NCI-H345 treated with DMSO at 0.1 percent for 48 hours (cell line): ENCODE measurements at regions not wholly inside any gene's neighbourhood (a gene's known extent, or its start where the extent isn't known, plus 50 kb on each side); places are given as distances from the start of the nearest gene placed in this dataset.

Experiments used
- DNase-seq: peaks from one replicate; lab custom pipeline; 2025; ENCODE audit not compliant: unreplicated experiment; lab: John Stamatoyannopoulos, UW

DNA sequence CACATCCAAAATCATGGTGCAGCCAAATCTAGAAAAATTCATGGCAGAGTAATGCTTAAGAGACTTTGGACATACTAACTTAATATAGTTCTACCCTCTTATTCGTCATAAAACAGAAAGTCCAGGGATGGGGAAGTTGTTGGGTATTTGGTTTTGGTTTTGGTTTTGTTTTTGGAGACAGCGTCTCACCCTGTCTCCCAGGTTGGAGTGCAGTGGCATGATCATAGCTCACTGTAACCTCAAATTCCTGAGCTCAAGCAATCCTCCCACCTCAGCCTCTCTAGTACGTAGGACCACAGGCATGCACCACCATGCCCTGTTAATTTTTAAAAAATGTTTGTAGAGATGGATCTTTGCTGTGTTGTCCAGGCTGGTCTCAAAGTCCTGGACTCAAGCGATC lies 271.8 kb upstream of the TENM3 start:
- no peak for DNase-seq

- DNase-seq, result no peak
Measured at GRCh38 chr4:181971973-181972372, 271.2 kb upstream of the TENM3 start.

DNA sequence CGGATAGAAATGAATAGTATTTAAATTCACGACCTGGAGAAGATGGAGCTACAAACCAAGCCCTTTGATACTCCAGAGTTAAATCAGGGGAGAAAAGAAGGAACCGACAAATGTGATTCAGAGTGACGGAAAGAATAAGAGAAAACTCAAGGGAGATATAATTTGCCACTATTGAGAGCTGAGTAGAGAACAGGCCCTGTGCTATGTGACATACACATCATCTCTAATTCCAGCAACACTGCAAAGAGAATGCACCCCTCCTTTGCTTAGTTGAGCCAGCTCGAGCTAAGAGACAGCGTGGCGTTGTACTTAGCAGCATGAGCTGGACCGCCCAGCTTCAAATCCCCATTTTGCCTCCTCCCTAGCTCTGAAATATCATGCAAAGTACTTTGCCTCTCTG lies 266.4 kb upstream of the TENM3 start:
- DNase-seq, result no peak

GRCh38 chr4:181982437-181982836 lies 260.8 kb upstream of the TENM3 start:
- no peak for DNase-seq

DNA sequence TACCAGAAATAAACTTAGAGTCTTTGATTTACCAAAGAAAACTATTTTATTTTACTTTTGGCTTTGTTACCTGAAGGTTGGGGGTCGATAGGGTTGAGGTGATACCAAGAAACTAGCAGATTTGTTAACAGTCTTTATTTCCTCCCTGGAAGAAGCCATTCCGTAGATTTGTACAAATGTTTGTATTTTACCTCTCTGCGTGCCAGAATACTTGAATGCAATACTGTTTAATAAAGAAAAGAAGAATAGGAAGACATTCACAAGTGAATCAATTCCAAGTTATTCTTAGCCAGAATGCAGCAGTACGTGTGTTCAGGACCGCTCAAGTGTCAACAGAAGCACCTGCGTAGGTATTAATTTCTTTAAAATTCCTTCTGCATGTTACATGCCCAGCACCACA lies 260.3 kb upstream of the TENM3 start:
- DNase-seq, result no peak

DNA sequence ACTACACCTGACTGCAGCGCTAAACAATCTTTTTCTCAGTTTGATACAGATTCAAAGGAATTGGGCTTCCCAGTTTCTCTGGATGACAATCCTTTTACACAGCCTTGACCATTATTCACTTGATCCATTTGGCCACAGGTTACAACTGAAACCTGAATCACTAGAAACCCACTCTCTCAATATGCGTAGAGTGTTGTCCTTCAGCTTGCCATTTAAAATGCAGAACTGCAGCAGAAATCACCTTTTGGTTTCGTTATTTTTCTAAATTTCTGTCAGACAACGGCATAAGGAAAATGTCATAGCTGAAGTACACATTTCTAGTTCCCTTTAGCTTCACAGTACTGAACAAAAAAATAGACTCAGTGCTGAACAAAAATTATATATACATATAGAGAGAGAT lies 255.8 kb upstream of the TENM3 start:
- DNase-seq, result no peak

- DNase-seq, result no peak
Measured at GRCh38 chr4:181989071-181989470, 254.1 kb upstream of the TENM3 start.

DNA sequence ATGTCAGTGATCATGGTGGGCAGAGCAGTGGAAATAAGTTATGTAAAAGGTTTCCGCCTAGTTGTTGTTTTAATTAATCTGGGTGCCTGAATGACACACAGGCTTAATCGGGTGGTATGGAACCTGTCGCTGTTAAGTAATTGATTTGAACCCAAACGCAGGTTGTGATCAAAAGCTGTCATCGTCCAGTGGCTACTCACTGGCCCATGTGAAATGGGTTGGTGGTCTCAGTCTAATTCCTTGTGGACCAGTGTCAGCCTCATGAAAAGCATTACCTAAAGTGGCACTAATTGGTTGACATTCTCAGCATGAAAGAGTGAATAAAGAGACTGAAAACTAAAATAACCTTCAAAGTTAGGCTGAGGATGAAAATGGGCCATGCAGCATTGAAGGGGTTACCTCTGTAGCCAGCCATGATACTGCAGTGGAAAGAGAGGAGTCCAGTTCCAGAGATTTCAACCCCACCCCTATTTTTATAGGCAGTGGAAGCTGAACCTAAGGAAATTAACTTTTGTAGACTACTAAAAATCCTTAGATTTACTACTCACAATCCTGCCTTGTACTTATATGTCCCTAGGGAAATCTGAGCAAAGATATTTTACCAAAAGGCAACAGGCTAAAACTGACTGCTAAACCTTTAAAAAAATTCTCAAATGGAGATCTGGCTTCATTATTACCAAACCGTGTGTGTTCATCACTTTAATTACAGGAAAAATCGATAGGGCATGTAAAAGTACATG lies 251.7 kb upstream of the TENM3 start:
- no peak for DNase-seq

DNA sequence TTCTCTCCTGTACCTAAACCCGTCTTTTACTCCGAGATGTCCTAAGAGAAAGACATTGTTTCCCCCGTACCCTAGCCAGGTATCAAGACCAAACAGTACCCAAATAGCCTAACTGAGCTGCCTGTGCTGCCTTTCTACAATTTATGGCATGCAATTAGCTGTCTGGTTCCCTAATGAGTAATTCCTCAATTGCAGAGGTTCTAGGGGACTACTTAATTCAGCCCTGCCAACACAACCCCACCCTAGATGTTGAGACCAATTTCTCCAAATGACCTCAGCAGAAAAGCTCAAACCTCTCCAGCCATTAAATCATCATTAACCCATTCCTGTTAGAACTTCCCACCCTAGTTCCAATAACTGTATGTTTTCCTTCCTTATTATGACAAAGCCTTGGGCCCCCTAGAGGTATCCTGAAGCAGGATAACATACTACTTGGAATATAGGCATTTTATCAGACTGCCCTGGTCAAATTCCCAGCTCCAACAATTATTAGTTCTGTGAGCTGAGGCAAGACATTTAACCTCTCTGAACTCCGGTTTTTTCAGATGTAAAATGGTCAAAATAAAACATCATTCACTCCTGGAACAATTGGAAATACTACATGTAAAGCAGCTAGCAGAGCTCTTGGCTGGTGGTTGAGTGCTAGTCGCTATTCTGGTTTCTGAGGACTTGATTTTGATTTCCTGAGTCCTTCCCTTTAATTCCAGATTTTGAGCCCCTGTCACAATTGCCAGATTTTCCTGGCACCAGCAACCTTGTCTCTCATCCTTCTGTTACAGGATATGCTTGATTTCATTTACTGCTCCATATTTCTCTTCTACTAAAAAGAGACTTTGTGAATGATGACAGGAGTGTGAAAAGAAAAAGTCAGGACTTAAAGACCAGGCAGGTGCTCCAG lies 244.6 kb upstream of the TENM3 start:
- DNase-seq, result no peak

DNA sequence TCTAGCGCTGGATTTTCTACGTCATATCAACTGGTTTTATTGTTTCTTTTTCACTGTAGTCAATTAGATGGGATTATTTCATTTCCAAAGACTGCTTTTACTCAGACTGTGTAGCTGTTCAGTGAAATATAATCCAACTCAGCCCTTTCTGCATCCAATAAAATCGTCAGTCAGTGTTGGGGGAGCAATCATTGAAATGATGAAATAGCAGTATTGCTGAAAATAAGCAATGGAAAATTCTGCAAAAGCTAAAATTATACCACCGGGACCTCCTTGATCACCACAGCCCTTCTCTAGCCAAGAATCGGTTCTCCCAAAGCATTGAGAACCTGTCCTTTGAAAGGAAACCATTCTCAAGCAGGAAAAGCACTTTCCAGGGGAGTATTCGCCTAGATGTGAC lies 243.1 kb upstream of the TENM3 start:
- no peak for DNase-seq

DNA sequence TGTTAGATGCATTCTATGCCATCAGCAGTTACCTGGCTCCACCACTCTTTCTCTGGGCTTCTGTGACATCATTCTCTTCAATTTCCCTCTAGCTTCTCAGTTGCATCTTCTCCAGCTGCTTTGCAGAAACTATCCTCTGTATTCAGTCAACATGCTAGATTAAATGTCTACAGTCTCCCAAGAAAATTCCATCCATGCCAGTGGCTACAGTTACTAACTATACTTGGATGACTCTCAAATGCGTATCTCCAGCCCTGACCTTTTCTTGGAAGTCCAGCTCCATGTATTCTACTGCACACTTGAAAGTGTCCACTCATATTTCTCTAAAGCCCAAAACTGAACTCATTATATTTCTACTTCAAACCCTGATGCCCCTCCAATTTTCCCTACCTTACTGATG lies 232.3 kb upstream of the TENM3 start:
- no peak for DNase-seq

- DNase-seq, result no peak
Measured at GRCh38 chr4:182014164-182014563, 229.0 kb upstream of the TENM3 start.

DNA sequence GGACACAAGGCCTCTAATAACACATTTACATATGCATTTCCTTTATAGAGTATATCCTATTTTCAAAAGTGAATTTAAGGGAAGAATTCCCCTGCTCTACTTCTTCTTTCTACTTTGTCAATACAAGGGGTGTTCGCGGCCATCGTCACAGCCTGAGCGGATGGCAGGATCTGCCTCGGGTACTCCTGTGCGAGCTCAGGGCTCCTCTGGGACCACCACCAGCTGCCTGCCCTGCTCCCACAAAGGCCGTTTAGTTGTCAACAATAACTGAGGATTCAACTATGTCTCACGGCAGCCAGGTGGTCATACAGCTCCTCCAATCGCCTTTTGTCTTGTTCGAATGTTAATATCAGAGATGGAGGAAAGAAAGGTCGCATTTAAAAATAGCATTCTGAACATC lies 228.2 kb upstream of the TENM3 start:
- DNase-seq, result no peak

DNA sequence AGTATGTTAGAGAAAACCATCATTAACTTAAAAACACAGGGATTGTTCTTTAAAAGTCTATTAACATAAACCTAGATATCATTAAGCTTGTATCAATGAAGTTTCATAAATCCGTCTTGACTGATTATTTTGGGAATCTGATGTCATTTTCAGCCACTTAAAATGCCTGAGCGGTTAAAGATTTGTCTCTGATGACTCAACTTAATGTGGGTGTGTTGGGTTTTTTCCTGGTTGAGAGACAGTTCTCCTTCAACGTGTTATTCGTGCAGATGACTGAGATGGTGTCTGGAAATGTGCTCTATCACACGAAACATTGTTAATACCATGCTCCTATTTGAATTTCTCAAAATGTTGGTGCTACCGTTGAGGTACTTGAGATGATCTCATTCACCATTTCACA lies 227.3 kb upstream of the TENM3 start:
- DNase-seq, result no peak

DNA sequence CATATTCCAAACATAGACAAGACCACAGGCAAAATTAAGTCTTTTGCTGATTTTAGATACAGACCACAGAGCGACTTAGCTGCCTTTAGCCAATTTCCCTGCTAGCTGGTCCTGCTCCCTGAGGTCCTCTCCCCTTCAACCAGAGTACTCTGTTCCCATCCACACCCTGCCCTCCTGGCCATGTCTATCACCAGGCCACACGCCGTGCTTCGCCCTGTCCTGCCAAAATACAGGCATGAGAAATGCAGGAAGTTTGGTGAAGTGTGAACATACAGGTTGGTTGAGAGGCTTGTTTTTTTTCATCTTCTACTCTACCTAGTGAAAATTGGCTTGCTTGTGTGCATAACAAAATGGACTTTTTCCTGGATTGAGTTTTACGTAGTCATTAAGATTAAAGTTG lies 226.2 kb upstream of the TENM3 start:
- no peak for DNase-seq

- no peak for DNase-seq
Measured at GRCh38 chr4:182018691-182019090, 224.5 kb upstream of the TENM3 start.

DNA sequence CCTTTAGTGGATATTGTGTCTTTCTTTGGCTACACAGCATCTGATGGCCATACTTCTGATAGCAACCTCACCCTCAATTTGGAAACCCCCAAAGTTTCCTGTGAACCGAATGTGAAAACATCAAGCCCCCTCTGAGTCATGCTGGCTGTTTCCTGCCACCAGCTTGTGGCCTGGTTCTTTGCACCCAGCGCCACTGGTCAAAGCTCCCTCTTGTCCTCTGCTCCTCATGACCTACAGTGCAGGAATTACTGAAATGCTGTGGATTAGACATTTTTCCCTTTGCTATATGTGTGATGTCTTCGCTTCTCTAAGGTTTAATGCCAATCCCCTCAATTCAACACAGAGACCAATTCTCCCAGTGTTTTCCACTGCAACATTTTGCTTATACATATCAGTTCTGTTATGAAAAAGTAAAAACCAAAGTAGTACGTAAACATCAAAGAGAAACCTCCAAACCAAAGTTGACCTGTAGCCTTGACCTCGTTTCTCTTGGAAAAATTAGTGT lies 224.0 kb upstream of the TENM3 start:
- DNase-seq, result no peak

- no peak for DNase-seq
Measured at GRCh38 chr4:182022909-182023308, 220.3 kb upstream of the TENM3 start.

- DNase-seq, result no peak
Measured at GRCh38 chr4:182023469-182023868, 219.7 kb upstream of the TENM3 start.

DNA sequence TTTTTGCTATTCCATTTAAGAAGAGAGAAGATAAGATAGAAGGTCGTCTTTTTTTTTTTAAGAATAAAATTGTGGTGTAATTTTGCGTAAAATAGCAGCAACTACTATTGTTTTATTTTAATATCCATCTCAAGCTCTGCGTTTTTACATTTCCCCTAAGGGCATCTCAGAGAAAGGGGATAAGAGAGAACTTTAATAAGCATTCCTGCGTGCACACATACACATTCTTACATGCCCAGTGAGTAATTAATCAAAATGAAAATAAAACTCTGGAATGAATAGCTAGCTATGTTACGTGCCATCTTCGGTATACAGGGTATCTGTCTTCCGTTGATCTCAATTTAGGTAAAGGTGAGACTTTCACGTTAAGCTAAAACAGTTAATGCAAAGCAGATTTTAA lies 200.3 kb upstream of the TENM3 start:
- no peak for DNase-seq

DNA sequence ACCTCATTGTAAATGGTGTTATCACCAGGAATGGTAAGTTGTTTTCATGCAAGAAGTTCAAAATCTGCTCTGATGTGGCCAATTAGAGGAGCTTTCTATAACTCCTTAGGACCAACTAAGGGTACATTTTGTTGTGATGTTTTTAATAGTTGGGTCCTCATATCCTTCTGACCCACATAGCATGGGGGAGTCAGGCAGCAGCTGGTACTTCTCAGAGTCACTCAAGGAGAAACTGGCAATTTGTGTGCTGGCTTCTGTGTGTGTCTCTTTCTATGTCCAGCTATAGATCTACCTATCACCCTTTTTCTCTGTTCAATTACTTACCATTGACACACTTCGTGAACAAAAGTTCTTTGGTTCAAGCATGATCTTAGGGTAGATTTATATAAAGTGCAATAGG lies 194.3 kb upstream of the TENM3 start:
- no peak for DNase-seq

DNA sequence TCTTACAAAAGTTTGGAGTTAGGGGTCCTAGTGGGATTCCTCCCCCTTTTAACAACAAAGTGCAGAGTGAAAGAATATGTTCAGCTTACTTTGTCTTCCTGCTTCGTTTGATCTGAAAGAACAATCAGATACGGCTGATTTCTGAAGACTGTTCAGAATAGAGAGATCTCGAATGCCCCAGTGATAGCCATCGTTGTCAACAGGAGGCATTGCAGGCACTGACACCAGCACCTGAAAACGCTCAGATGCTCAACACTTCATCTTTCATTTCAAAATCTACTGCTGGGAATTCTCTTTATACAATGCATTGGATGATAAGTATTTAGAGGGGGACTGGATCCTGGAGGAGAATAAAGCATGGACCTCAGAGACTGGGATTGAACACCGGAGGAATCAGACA lies 186.3 kb upstream of the TENM3 start:
- no peak for DNase-seq
